H1 (cell line): ENCODE measurements at regions not wholly inside any gene's neighbourhood (a gene's known extent, or its start where the extent isn't known, plus 50 kb on each side); places are given as distances from the start of the nearest gene placed in this dataset.

ENCODE experiments used
- CTCF ChIA-PET: fragments of 300-600 bp; sonication (Branson Sonifier 250); formaldehyde crosslinking; loops from one replicate; lab custom pipeline; 2021; ENCODE audit not compliant: partially characterized antibody; lab: Charles Lee
- POLR2A ChIA-PET: fragments of 300-600 bp; sonication (Branson Sonifier 250); formaldehyde crosslinking; loops from one replicate; lab custom pipeline; 2021; ENCODE audit warnings: inconsistent platforms; ENCODE audit not compliant: partially characterized antibody; lab: Charles Lee
- DNase-seq, 2 experiments: peaks; one replicate each; pipeline versions ENCODE4 v3.0.0 to v3.0.0-alpha.2; 2010 to 2022; ENCODE audit warnings: low spot score in 2 of 2, low read depth in 1 of 2, mixed read lengths in 1 of 2
- FAIRE-seq: peaks from 2 replicates; lab custom pipeline; 2011; peaks lifted over from hg19 to GRCh38; lab: Jason Lieb, UNC
- H2AFZ ChIP-seq: 2 replicates; pipeline ENCODE4 v1.8.1; 2012; ENCODE audit warnings: low read length, inconsistent platforms
- H2AK5ac ChIP-seq: 2 replicates; pipeline ENCODE4 v1.6.1; 2013; ENCODE audit warnings: low read depth, low read length
- H2BK120ac ChIP-seq: replicated peaks from 2 replicates; pipeline ENCODE3; 2013; ENCODE audit warnings: low read depth, low read length, inconsistent platforms
- H2BK12ac ChIP-seq: 2 replicates; pipeline ENCODE4 v1.6.1; 2013; ENCODE audit warnings: low read depth, low read length
- H2BK15ac ChIP-seq: 2 replicates; pipeline ENCODE4 v1.6.1; 2013; ENCODE audit warnings: low read length
- H2BK20ac ChIP-seq: 2 replicates; pipeline ENCODE4 v1.6.1; 2013; ENCODE audit warnings: low read length
- H2BK5ac ChIP-seq: 2 replicates; pipeline ENCODE4 v1.6.1; 2013; ENCODE audit warnings: low read depth, low read length
- H3K14ac ChIP-seq: 2 replicates; pipeline ENCODE4 v1.6.1; 2013; ENCODE audit warnings: inconsistent platforms; ENCODE audit not compliant: insufficient read length
- H3K18ac ChIP-seq: 2 replicates; pipeline ENCODE4 v1.6.1; 2013; ENCODE audit warnings: low read length; ENCODE audit errors: extremely low read depth
- H3K23ac ChIP-seq: 2 replicates; pipeline ENCODE4 v1.6.1; 2013; ENCODE audit warnings: inconsistent platforms; ENCODE audit not compliant: insufficient read length
- H3K23me2 ChIP-seq: 2 replicates; pipeline ENCODE4 v1.6.1; 2013; ENCODE audit warnings: low read depth, low read length
- H3K27ac ChIP-seq: 2 replicates; pipeline ENCODE4 v1.6.1; 2011; ENCODE audit warnings: low read depth, low read length, inconsistent platforms
- H3K27me3 ChIP-seq, 4 experiments: replicated peaks in 1 of 4; 1 replicate in 1 of 4; 2 replicates in 3 of 4; pipeline versions ENCODE4 v1.6.1 to v1.8.1; 2011 to 2013; ENCODE audit warnings: low read length in 3 of 4, mild to moderate bottlenecking in 3 of 4, inconsistent platforms in 2 of 4, mixed read lengths in 2 of 4, moderate library complexity in 1 of 4; ENCODE audit not compliant: control insufficient read depth in 3 of 4, insufficient read depth in 3 of 4; ENCODE audit errors: extremely low read depth in 1 of 4
- H3K36me3 ChIP-seq, 4 experiments: 2 replicates each; pipeline versions ENCODE4 v1.6.1 to v1.8.1; 2011 to 2013; ENCODE audit warnings: mild to moderate bottlenecking in 4 of 4, low read length in 3 of 4, moderate library complexity in 2 of 4, control low read depth in 1 of 4, inconsistent platforms in 1 of 4; ENCODE audit not compliant: insufficient read depth in 4 of 4, control insufficient read depth in 2 of 4
- H3K4ac ChIP-seq: replicated peaks from 2 replicates; pipeline ENCODE3; 2013; ENCODE audit warnings: low read length, low read depth, mixed read lengths, inconsistent platforms; ENCODE audit not compliant: insufficient read length
- H3K4me1 ChIP-seq, 4 experiments: replicated peaks in 1 of 4; 1 replicate in 1 of 4; 2 replicates in 3 of 4; pipeline versions ENCODE4 v1.6.1 to v1.8.1; 2011 to 2013; ENCODE audit warnings: low read length in 3 of 4, inconsistent platforms in 2 of 4, mixed read lengths in 1 of 4; ENCODE audit not compliant: insufficient read depth in 4 of 4, control insufficient read depth in 3 of 4
- H3K4me2 ChIP-seq, 2 experiments: 2 replicates each; pipeline versions ENCODE4 v1.6.1 to v1.8.1; 2011 to 2013; ENCODE audit warnings: low read depth in 2 of 2, low read length in 2 of 2, control low read depth in 1 of 2, inconsistent platforms in 1 of 2, mild to moderate bottlenecking in 1 of 2; ENCODE audit not compliant: insufficient read depth in 1 of 2
- H3K4me3 ChIP-seq, 4 experiments: fragments of 200-600, 300-600 bp in 1 of 4; sonication (generic), shearing (Covaris generic), sonication (Bioruptor Twin) in 1 of 4; 2 replicates each; pipeline versions ENCODE4 v1.5.1 to v1.8.1; 2011 to 2016; ENCODE audit warnings: low read length in 4 of 4, low read depth in 3 of 4, control low read depth in 2 of 4, inconsistent platforms in 2 of 4, mild to moderate bottlenecking in 2 of 4, mixed read lengths in 1 of 4, moderate library complexity in 1 of 4; ENCODE audit not compliant: insufficient read depth in 2 of 4; ENCODE audit errors: extremely low read depth in 1 of 4
- H3K56ac ChIP-seq: replicated peaks from 2 replicates; pipeline ENCODE3; 2013; ENCODE audit warnings: low read depth, mild to moderate bottlenecking, mixed read lengths, low read length, inconsistent platforms; ENCODE audit not compliant: insufficient read length
- H3K79me1 ChIP-seq: 2 replicates; pipeline ENCODE4 v1.6.1; 2013; ENCODE audit warnings: low read depth, low read length, control low read depth
- H3K79me2 ChIP-seq, 2 experiments: 2 replicates each; pipeline versions ENCODE4 v1.6.1 to v1.8.1; 2012 to 2013; ENCODE audit warnings: low read length in 2 of 2, mild to moderate bottlenecking in 2 of 2, inconsistent platforms in 1 of 2; ENCODE audit not compliant: insufficient read depth in 2 of 2, control insufficient read depth in 1 of 2
- H3K9ac ChIP-seq, 4 experiments: replicated peaks in 1 of 4; 1 replicate in 1 of 4; 2 replicates in 3 of 4; pipeline versions ENCODE4 v1.6.1 to v1.8.1; 2011 to 2013; ENCODE audit warnings: low read depth in 3 of 4, low read length in 3 of 4, control low read depth in 2 of 4, mild to moderate bottlenecking in 2 of 4, moderate library complexity in 2 of 4, inconsistent platforms in 1 of 4; ENCODE audit errors: extremely low read depth in 1 of 4
- H3K9me3 ChIP-seq, 2 experiments: 2 replicates each; pipeline versions ENCODE4 v1.6.1 to v1.8.1; 2012 to 2013; ENCODE audit warnings: mild to moderate bottlenecking in 2 of 2, moderate library complexity in 2 of 2, control low read depth in 1 of 2, inconsistent platforms in 1 of 2, low read depth in 1 of 2, low read length in 1 of 2, mixed read lengths in 1 of 2; ENCODE audit not compliant: insufficient read depth in 2 of 2
- H4K20me1 ChIP-seq, 2 experiments: replicated peaks in 1 of 2; 2 replicates each; pipeline versions ENCODE3 to v1.8.1; 2011 to 2013; ENCODE audit warnings: inconsistent platforms in 2 of 2, low read length in 2 of 2, mild to moderate bottlenecking in 1 of 2; ENCODE audit not compliant: insufficient read depth in 2 of 2, control insufficient read depth in 1 of 2
- H4K5ac ChIP-seq: 2 replicates; pipeline ENCODE4 v1.6.1; 2013; ENCODE audit warnings: low read length, low read depth, mixed read lengths, inconsistent platforms; ENCODE audit not compliant: insufficient read length
- H4K8ac ChIP-seq: 2 replicates; pipeline ENCODE4 v1.8.0; 2013; ENCODE audit warnings: mild to moderate bottlenecking, moderate library complexity, low read length, inconsistent platforms; ENCODE audit not compliant: insufficient read depth; ENCODE audit errors: extremely low read depth
- H4K91ac ChIP-seq: replicated peaks from 2 replicates; pipeline ENCODE3; 2013; ENCODE audit warnings: low read length, mixed read lengths, inconsistent platforms; ENCODE audit not compliant: insufficient read length
- CBX8 ChIP-seq: fragments of 300-800, 300-1000 bp; sonication (generic); IDR thresholded peaks from 2 replicates; pipeline ENCODE4 v1.7.1; 2016; ENCODE audit warnings: low read depth, low read length, borderline replicate concordance
- HDAC2 ChIP-seq, 2 experiments: fragments of 300-600 bp in 1 of 2; sonication (generic) in 1 of 2; IDR thresholded peaks; 2 replicates each; pipeline ENCODE4 v1.6.1; 2011 to 2012; ENCODE audit warnings: low read depth in 2 of 2, low read length in 2 of 2, mild to moderate bottlenecking in 2 of 2, moderate library complexity in 2 of 2, borderline replicate concordance in 1 of 2, inconsistent platforms in 1 of 2
- RBBP5 ChIP-seq: IDR thresholded peaks from 2 replicates; pipeline ENCODE4 v1.7.1; 2012; ENCODE audit warnings: low read depth, mild to moderate bottlenecking, inconsistent platforms, low read length, moderate library complexity, borderline replicate concordance
- SAP30 ChIP-seq: fragments of 300-600 bp; sonication (generic); IDR thresholded peaks from 2 replicates; pipeline ENCODE4 v1.7.1; 2012; ENCODE audit warnings: low read length, moderate library complexity, mild to moderate bottlenecking, inconsistent platforms; ENCODE audit not compliant: insufficient read depth, insufficient replicate concordance
- SIRT6 ChIP-seq: IDR thresholded peaks from one replicate; pipeline ENCODE4 v1.7.1; 2012; ENCODE audit warnings: low read length, inconsistent platforms
- SP1 ChIP-seq: IDR thresholded peaks from 2 replicates; pipeline ENCODE4 v1.6.1; 2011; ENCODE audit warnings: low read depth, low read length
- TBP ChIP-seq: IDR thresholded peaks from 2 replicates; pipeline ENCODE4 v1.6.1; 2011; ENCODE audit warnings: low read depth, low read length, improper control_type of control experiment
- WGBS, 2 experiments: shearing (Covaris generic) in 1 of 2; methylation state at CpG; one replicate each; pipeline versions ENCODE4 v1.1.6 to v1.1.7; 2013 to 2015; ENCODE audit warnings: low lambda C conversion rate in 2 of 2, mixed read lengths in 2 of 2, inconsistent platforms in 1 of 2, low coverage in 1 of 2, missing lambda C conversion rate in 1 of 2; ENCODE audit not compliant: insufficient replicate concordance in 2 of 2, insufficient coverage in 1 of 2, insufficient read length in 1 of 2; ENCODE audit errors: extremely low coverage in 1 of 2, missing lambda C conversion rate in 1 of 2; 5-methylcytosine and 5-hydroxymethylcytosine counted together
- TF ChIP-seq, protein P1 (sequence below): IDR thresholded peaks from 2 replicates; pipeline ENCODE4 v1.6.1; 2011; ENCODE audit warnings: low read length, improper control_type of control experiment
- TF ChIP-seq, protein P2 (sequence below): IDR thresholded peaks from 2 replicates; pipeline ENCODE4 v1.6.1; 2011; ENCODE audit warnings: low read depth, mild to moderate bottlenecking, low read length; ENCODE audit not compliant: insufficient read depth

DNA sequence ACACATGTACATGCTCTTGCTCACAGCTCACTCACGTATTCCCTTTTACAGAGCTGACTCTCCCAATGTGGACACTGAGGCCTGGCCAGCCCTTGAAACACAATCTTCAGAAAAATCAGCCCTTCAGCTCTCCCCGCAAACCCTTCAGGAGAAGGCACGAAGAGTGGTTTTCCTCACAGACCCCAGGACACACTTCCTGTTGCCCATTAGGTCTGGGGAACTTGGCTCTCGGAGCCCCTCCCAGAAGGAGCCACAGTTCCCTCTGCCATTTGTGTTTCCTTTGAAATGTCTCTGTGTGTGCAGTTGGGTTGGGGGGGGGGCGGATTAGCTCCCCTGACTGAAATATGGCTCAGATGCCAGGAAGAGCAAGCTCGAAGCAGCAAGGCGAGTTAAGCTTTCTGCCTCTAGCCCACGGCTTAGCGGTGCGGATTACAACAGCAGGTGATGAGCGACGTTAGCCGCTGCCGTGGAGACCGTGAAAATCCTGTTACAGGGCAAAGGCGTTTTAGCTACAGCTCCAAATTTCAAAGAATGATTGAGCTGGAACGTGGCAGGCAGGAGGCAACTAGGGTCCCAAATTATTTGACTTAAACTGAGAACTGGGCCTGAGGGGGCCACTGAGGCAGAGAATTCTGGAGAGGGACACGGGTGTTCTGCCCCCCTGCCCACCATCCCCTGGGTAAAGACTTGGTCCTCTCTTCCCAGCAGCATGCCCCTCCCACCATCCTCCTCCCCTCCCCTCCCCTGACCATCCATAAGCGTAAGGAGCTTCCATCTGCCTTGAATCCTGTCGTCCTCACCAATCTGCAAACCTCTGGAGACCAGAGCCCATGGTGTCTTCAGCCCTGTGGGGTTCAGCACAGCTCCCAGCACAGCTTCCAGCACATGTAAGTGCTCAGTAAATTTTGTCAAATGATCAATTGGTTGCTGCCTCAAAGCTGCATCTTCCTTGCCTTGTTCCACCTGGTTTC, 598.6 kb downstream of the BUD13 start:
- H3K27me3 ChIP-seq, result no peaks in the 10 kb centered on the region
- WGBS, 2 experiments, result 58% methylated on average over 17 of the region's 20 CpGs; no CpG with 5 or more reads in 1 of the 2 experiments
- no peak overlapping the region for H3K23ac ChIP-seq
- no peak for TF ChIP-seq SP1
- TF ChIP-seq TBP, result no peak
- TF ChIP-seq, protein P1, sequence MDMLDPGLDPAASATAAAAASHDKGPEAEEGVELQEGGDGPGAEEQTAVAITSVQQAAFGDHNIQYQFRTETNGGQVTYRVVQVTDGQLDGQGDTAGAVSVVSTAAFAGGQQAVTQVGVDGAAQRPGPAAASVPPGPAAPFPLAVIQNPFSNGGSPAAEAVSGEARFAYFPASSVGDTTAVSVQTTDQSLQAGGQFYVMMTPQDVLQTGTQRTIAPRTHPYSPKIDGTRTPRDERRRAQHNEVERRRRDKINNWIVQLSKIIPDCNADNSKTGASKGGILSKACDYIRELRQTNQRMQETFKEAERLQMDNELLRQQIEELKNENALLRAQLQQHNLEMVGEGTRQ, result no peak
- TF ChIP-seq SIRT6, result no peak
- TF ChIP-seq SAP30, result no peak
- TF ChIP-seq, protein P2, sequence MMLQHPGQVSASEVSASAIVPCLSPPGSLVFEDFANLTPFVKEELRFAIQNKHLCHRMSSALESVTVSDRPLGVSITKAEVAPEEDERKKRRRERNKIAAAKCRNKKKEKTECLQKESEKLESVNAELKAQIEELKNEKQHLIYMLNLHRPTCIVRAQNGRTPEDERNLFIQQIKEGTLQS, result no peak
- no peak for TF ChIP-seq HDAC2 (IDR thresholded peaks at IDR 0.05; ENCODE audit: borderline replicate concordance in 1 of 2, low read depth in 2 of 2, low read length in 2 of 2)
- no peak for TF ChIP-seq RBBP5
- TF ChIP-seq CBX8, result no peak

More for the DNA sequence above, 598.6 kb downstream of the BUD13 start:
- FAIRE-seq, result no peak
- Histone ChIP-seq H3K79me1 (no peaks in the 10 kb centered on the region), H3K4me1 (peaks cover 2 to 19% (median 11%) of the 10 kb centered on the region in 4 experiments), H2AFZ (no peak overlapping the region), H3K18ac (no peak overlapping the region), H2BK120ac (no peak overlapping the region), H4K5ac (no peak overlapping the region), H2BK12ac (peak overlapping the region; percentile 23; the same call in 1 of the 2 replicates), H3K36me3 (no peaks in the 10 kb centered on the region), H3K9me3 (no peaks in the 10 kb centered on the region), H4K20me1 (no peaks in the 10 kb centered on the region), H3K4ac (no peak overlapping the region), H2AK5ac (no peak overlapping the region), H3K27ac (no peak overlapping the region), H3K4me3 (no peak overlapping the region), H4K91ac (no peak overlapping the region), H2BK5ac (0 out of 2 replicates have a peak overlapping the region, but pooled peaks have one; percentile 15), H3K14ac (no peak overlapping the region), H3K23me2 (no peaks in the 10 kb centered on the region; the same call in 1 of the 2 replicates), H3K56ac (no peak overlapping the region), H3K79me2 (no peaks in the 10 kb centered on the region), H3K4me2 (no peak overlapping the region), H4K8ac (no peak overlapping the region), H2BK15ac (0 out of 2 replicates have a peak overlapping the region, but pooled peaks have one; percentile 34), H3K9ac (no peak overlapping the region; a peak in 1 of 7 replicates), H2BK20ac (no peak overlapping the region)
- ChIA-PET POLR2A (interaction anchor here (1.2 kb wide), 1 partner anchor 103 kb away, joined by 3 read pairs; no protein-coding TSS in a partner anchor), CTCF (interaction anchor here (0.6 to 8.0 kb wide), 15 partner anchors 8 to 849 kb away, joined by 3 to 47 read pairs (median 3); no protein-coding TSS in a partner anchor)
- peak in 1 of 2 experiments; percentile 57 for DNase-seq
